ENCODE measurements at regions not wholly inside any gene's neighbourhood (a gene's known extent, or its start where the extent isn't known, plus 50 kb on each side); places are given as distances from the start of the nearest gene placed in this dataset.
A peak's percentile ranks its signal among the peaks of the same experiment; 100 is the strongest.

DNA sequence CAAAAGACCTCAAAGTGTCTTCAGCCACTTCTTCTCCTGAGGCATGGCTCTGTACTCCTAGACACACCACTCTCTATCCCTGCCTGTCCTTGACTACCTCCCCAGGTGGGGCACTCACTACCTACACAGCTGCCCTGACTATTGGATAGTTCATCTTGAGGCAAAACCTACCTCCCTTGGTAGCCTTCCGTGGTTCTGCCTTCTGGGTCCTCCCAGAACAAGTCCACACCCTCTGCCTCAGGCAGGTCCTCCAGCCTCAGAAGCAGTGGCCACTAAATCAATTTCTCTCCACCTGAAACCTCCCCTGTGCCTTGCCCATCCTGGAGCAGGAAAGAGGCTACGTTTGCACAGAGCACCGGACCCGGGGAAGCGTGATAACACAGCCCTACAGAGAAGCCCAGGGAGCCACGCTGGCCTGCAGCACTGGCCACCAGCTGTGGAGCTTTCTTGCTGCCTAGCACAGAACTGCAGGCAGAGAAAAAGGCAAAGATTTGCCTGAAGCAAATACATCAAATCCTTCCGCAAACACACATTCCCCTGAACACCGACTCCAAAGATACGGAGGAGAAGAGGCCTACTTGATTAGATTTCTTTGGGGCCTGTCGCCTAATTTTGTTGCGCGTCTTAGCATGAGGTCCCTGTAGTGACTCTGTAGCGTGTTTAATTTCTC lies 141.8 kb downstream of the C9orf50 start:
- no peaks in the 10 kb centered on the region for H3K36me3 Mint-ChIP-seq
- peaks cover 0 to 2% (median 0%) of the 10 kb centered on the region in 7 donors for H3K9me3 Mint-ChIP-seq
- Histone ChIP-seq H3K9me3 (ENCODE audit: control insufficient read depth in 2 of 2, low read length in 2 of 2) (peaks cover 0 to 8% of the 10 kb centered on the region in 2 experiments), H3K27ac (ENCODE audit: insufficient read depth, low read length, poor library complexity, severe bottlenecking) (no peak overlapping the region), H3K4me3 (ENCODE audit: low read depth, low read length) (no peak overlapping the region), H3K36me3 (ENCODE audit: control insufficient read depth, insufficient read depth, low read length) (no peaks in the 10 kb centered on the region), H3K27me3 (ENCODE audit: control insufficient read depth, insufficient read depth, low read length) (peaks cover 3% of the 10 kb centered on the region), H3K4me1 (ENCODE audit: control insufficient read depth, insufficient read depth, low read length, poor library complexity, severe bottlenecking) (peaks cover 24% of the 10 kb centered on the region)
- H3K27me3 Mint-ChIP-seq, result peaks cover 9% of the 10 kb centered on the region
- H3K27ac Mint-ChIP-seq, result no peak overlapping the region
- no peak for ATAC-seq (ENCODE audit: low read depth in 2 of 2)
- no peak for DNase-seq
- H3K4me3 Mint-ChIP-seq, result peak overlapping the region in 1 of 4 donors; percentile 13
- peaks cover 0 to 14% (median 1%) of the 10 kb centered on the region in 4 donors for H3K4me1 Mint-ChIP-seq

DNA sequence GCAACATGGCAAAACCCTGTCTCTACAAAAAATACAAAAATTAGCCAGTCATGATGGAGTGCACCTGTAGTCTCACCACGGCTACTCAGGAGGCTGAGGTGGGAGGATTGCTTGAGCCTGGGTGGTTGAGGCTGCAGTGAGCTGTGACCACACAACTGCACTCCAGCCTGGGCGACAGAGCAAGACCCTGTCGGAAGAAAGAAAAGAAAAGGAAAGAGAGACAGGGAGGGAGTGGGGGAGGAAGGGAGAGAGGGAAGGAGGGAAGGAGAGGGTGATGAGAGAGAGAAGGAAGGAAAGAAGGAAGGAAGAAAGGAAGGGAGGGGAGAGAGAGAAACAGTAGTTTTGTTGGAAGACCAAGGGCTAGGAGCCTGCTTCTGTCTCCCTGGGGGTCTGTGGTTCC lies 142.4 kb downstream of the C9orf50 start:
- H3K27me3 ChIP-seq (ENCODE audit: control insufficient read depth, insufficient read depth, low read length), result peaks cover 3% of the 10 kb centered on the region
- H3K27ac Mint-ChIP-seq, result no peak overlapping the region
- peaks cover 0 to 12% (median 2%) of the 10 kb centered on the region in 4 donors for H3K4me1 Mint-ChIP-seq
- H3K36me3 Mint-ChIP-seq, result no peaks in the 10 kb centered on the region
- H3K9me3 ChIP-seq (ENCODE audit: control insufficient read depth in 2 of 2, low read length in 2 of 2), result peaks cover 0 to 8% of the 10 kb centered on the region in 2 experiments
- no peak overlapping the region for H3K27ac ChIP-seq (ENCODE audit: insufficient read depth, low read length, poor library complexity, severe bottlenecking)
- ATAC-seq (ENCODE audit: low read depth in 2 of 2) (no peak), DNase-seq (no peak)
- no peak overlapping the region for H3K4me3 Mint-ChIP-seq
- H3K9me3 Mint-ChIP-seq, result peaks cover 0 to 2% (median 0%) of the 10 kb centered on the region in 7 donors
- peaks cover 12% of the 10 kb centered on the region for H3K27me3 Mint-ChIP-seq
- H3K36me3 ChIP-seq (ENCODE audit: control insufficient read depth, insufficient read depth, low read length), result no peaks in the 10 kb centered on the region
- peaks cover 18% of the 10 kb centered on the region for H3K4me1 ChIP-seq (ENCODE audit: control insufficient read depth, insufficient read depth, low read length, poor library complexity, severe bottlenecking)
- H3K4me3 ChIP-seq (ENCODE audit: low read depth, low read length), result no peak overlapping the region

DNA sequence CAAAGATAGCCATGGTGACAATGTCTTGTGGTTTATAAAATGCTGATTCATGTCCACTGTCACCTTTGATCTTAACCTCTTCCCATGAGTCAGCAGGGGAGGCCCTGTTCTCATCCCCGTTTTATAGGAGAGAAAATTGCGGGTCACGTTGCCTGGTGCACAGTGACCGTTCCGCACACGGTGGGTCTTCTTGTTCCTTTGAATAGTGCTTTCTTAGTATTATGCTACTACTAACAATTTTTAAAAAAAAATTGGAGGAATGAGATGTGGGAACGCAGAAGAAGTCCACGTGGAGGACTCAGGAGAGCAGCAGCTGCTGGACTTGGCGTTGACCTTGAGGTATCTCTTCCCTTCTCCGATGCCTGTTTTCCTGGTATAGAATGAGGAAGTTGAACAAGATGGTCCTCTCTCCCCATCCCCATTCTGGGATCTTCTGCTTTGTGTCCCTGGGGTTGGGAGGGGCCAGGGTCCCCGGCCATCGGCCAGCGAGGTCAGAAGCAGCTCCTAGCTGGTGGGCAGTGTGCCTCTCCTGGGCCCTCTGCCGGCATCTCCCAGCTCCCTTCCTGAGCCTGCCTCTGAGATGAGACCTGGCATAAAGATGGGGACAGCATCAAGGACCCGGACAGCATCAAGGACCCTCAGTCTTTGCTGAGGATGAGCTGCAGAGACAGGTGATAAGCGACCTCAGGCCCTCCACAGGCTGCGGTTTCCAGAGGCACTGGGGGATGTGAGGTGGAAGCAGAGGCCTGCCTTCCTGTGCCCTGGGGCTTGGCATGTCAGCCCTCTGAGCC lies 143.9 kb downstream of the C9orf50 start:
- H3K36me3 Mint-ChIP-seq, result no peaks in the 10 kb centered on the region
- no peak overlapping the region for H3K27ac Mint-ChIP-seq
- no peak overlapping the region for H3K27ac ChIP-seq (ENCODE audit: insufficient read depth, low read length, poor library complexity, severe bottlenecking)
- H3K9me3 ChIP-seq (ENCODE audit: control insufficient read depth in 2 of 2, low read length in 2 of 2), result peaks cover 0 to 8% of the 10 kb centered on the region in 2 experiments
- H3K4me3 ChIP-seq (ENCODE audit: low read depth, low read length), result no peak overlapping the region
- H3K4me1 ChIP-seq (ENCODE audit: control insufficient read depth, insufficient read depth, low read length, poor library complexity, severe bottlenecking), result peaks cover 3% of the 10 kb centered on the region
- ATAC-seq (ENCODE audit: low read depth in 2 of 2) (no peak), DNase-seq (no peak)
- H3K4me3 Mint-ChIP-seq, result peak overlapping the region in 1 of 4 donors; percentile 21
- no peaks in the 10 kb centered on the region for H3K36me3 ChIP-seq (ENCODE audit: control insufficient read depth, insufficient read depth, low read length)
- peaks cover 0 to 10% (median 3%) of the 10 kb centered on the region in 4 donors for H3K4me1 Mint-ChIP-seq
- peaks cover 12% of the 10 kb centered on the region for H3K27me3 Mint-ChIP-seq
- peaks cover 0 to 2% (median 0%) of the 10 kb centered on the region in 7 donors for H3K9me3 Mint-ChIP-seq
- H3K27me3 ChIP-seq (ENCODE audit: control insufficient read depth, insufficient read depth, low read length), result peaks cover 3% of the 10 kb centered on the region

DNA sequence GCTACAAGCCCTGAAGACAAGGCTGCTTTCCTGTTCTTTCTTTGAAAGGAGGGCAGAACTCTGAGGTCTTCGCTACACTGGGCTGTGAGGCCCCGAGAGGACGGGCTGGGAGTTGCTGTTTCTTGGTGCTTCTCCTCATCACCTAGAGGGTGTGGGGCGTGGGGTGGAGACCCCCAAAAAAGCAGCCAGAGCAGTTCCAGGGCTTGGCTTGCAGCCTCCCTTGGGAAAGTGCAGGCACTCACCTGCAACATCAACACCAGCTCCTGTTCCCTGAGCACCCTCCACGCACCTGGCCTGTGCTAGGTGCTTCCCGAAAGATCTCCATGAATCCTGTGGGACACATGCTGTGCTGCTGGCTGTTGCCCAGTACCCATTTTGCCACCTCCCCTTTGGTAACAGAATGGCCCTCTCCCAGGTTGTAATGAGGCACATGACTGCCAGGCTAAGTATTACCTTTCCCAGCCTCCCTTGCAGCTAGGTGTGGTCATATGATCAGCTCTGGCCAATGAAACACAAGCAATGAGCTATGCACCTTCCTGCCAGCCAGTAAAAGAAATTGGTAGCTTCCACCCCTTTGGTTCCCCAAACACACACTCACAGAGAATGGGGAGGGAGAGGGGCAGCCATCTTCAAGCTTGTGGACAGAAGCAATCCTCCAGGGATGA lies 146.0 kb downstream of the C9orf50 start:
- Mint-ChIP-seq H3K27me3 (peaks cover 4% of the 10 kb centered on the region), H3K27ac (no peak overlapping the region), H3K4me1 (peaks cover 0 to 5% (median 1%) of the 10 kb centered on the region in 4 donors), H3K9me3 (peaks cover 0 to 1% (median 0%) of the 10 kb centered on the region in 7 donors), H3K36me3 (no peaks in the 10 kb centered on the region), H3K4me3 (no peak overlapping the region)
- H3K27me3 ChIP-seq (ENCODE audit: control insufficient read depth, insufficient read depth, low read length), result no peaks in the 10 kb centered on the region
- no peaks in the 10 kb centered on the region for H3K4me1 ChIP-seq (ENCODE audit: control insufficient read depth, insufficient read depth, low read length, poor library complexity, severe bottlenecking)
- no peak overlapping the region for H3K27ac ChIP-seq (ENCODE audit: insufficient read depth, low read length, poor library complexity, severe bottlenecking)
- ATAC-seq (ENCODE audit: low read depth in 2 of 2) (no peak), DNase-seq (no peak)
- H3K36me3 ChIP-seq (ENCODE audit: control insufficient read depth, insufficient read depth, low read length), result no peaks in the 10 kb centered on the region
- H3K9me3 ChIP-seq (ENCODE audit: control insufficient read depth in 2 of 2, low read length in 2 of 2), result peaks cover 0 to 8% of the 10 kb centered on the region in 2 experiments
- H3K4me3 ChIP-seq (ENCODE audit: low read depth, low read length), result no peak overlapping the region

DNA sequence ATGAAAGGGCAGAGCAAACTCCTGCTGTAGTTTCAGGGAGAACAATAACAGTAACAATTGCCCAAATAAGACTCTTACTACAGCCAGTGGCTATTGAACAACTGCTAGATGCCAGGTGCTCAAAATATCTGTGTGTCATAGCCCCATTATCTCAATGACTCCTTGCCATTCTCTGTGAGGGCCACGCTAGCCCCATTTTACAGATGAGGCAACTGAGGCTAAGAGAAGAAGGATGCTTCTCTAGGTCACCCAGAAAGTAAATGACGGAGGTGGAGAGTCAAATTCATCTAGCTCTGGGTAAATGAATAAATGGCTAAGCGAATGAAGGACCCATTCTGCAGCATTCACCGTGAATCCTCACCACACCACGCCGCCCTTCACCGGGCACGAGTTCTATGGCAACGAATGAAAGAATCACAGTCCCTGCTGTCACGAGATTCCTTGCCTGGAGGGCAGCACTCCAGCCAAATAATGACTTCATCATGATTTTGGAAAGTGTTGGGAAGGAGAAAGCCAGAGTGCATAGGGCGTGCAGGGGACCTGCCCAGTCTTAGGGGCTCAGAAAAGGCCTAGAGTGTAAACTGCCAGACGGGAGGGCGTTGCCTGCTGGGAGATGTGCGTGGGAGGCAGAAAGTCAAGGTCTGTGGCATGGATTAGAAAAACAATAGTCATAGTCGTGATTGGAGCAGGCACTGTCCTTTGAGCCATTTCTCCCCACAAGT lies 147.2 kb downstream of the C9orf50 start:
- H3K27ac Mint-ChIP-seq, result peak overlapping the region in 2 of 3 donors; percentile 18 to 77
- no peaks in the 10 kb centered on the region for H3K27me3 ChIP-seq (ENCODE audit: control insufficient read depth, insufficient read depth, low read length)
- peaks cover 4% of the 10 kb centered on the region for H3K27me3 Mint-ChIP-seq
- no peak for DNase-seq
- peaks cover 0 to 1% (median 0%) of the 10 kb centered on the region in 7 donors for H3K9me3 Mint-ChIP-seq
- H3K4me3 ChIP-seq (ENCODE audit: low read depth, low read length), result no peak overlapping the region
- no peaks in the 10 kb centered on the region for H3K4me1 ChIP-seq (ENCODE audit: control insufficient read depth, insufficient read depth, low read length, poor library complexity, severe bottlenecking)
- ATAC-seq (ENCODE audit: low read depth in 2 of 2), result no peak
- peaks cover 0 to 5% (median 1%) of the 10 kb centered on the region in 4 donors for H3K4me1 Mint-ChIP-seq
- H3K36me3 Mint-ChIP-seq, result no peaks in the 10 kb centered on the region
- H3K9me3 ChIP-seq (ENCODE audit: control insufficient read depth in 2 of 2, low read length in 2 of 2), result peaks cover 0 to 8% of the 10 kb centered on the region in 2 experiments
- H3K36me3 ChIP-seq (ENCODE audit: control insufficient read depth, insufficient read depth, low read length), result no peaks in the 10 kb centered on the region
- H3K27ac ChIP-seq (ENCODE audit: insufficient read depth, low read length, poor library complexity, severe bottlenecking), result no peak overlapping the region
- H3K4me3 Mint-ChIP-seq, result no peak overlapping the region

DNA sequence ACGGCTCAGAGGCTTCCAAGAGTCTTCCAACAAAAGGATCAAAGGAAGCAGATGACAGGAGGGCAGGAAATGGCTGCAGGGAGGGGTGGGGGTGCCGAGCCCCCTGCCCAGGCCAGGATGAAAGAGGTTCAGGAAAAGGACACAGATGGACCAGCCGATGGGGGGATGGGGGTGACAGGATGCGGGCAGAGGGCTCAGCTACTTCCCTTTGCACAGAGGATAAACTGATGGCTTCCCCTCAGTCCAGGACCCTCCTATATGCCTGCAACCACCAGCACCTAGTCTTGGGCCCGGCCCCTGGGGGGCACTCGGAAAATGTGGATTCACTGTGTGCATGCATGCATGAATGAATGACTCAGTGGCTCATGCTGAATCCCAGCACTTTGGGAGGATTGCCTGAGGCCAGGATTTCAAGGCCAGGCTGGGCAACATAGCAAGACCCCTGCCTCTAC lies 148.2 kb downstream of the C9orf50 start:
- Mint-ChIP-seq H3K36me3 (no peaks in the 10 kb centered on the region), H3K4me3 (no peak overlapping the region), H3K4me1 (peaks cover 0 to 5% (median 1%) of the 10 kb centered on the region in 4 donors), H3K27ac (no peak overlapping the region), H3K9me3 (peaks cover 0 to 1% (median 0%) of the 10 kb centered on the region in 7 donors), H3K27me3 (peaks cover 4% of the 10 kb centered on the region)
- Histone ChIP-seq H3K9me3 (ENCODE audit: control insufficient read depth in 2 of 2, low read length in 2 of 2) (peaks cover 0 to 8% of the 10 kb centered on the region in 2 experiments), H3K4me3 (ENCODE audit: low read depth, low read length) (no peak overlapping the region), H3K4me1 (ENCODE audit: control insufficient read depth, insufficient read depth, low read length, poor library complexity, severe bottlenecking) (no peaks in the 10 kb centered on the region), H3K27me3 (ENCODE audit: control insufficient read depth, insufficient read depth, low read length) (no peaks in the 10 kb centered on the region), H3K27ac (ENCODE audit: insufficient read depth, low read length, poor library complexity, severe bottlenecking) (no peak overlapping the region), H3K36me3 (ENCODE audit: control insufficient read depth, insufficient read depth, low read length) (no peaks in the 10 kb centered on the region)
- ATAC-seq (ENCODE audit: low read depth in 2 of 2), result no peak
- DNase-seq, result no peak
